AG20443 (cell line): ENCODE measurements at regions not wholly inside any gene's neighbourhood (a gene's known extent, or its start where the extent isn't known, plus 50 kb on each side); places are given as distances from the start of the nearest gene placed in this dataset.
"Not testable (repeated sequence)": the region's sequence is repeated elsewhere in the genome, so short reads cannot be mapped to it uniquely, and the experiment has no call there.

Experiments used
- DNase-seq: peaks from one replicate; pipeline ENCODE4 v3.0.0; 2012; ENCODE audit warnings: low spot score, mixed read lengths

DNA sequence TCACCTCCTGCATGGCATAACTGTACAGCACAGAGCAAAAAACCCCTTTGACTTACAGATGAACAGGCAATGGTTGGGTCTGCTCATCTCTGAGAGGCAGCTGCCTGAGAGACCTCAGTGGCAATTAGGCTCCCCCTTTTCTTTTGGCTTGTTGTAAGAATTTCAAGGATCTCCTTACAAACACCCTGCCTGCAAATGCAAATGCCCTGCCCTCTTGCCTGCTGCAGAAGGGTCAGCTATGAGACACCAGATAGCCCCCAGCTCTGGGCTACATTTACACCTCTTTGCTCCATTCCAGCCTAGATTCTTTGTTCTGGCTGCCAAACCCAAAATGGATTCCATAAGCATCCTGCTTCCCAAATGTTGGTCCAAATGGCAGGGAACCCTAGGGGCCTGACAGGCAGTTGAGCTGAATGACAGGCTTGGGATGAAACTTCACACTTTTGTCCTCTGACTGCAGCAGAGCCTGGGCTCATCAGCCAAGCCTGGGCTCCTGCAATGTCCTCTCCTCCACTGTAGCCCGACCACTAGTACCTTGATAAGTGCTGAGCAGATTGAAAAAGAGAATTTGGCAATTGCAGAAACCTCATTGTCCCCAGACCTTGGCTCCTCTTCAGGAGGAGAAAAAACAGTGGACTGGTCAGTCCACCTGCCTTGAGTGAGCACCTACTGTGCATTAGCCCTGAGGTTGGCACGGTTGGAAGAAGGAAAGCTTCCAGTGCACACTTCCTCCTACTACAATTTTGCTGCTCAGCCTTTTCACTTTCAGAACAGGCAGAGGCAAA lies 678.3 kb downstream of the BCL11A start:
- no peak for DNase-seq

DNA sequence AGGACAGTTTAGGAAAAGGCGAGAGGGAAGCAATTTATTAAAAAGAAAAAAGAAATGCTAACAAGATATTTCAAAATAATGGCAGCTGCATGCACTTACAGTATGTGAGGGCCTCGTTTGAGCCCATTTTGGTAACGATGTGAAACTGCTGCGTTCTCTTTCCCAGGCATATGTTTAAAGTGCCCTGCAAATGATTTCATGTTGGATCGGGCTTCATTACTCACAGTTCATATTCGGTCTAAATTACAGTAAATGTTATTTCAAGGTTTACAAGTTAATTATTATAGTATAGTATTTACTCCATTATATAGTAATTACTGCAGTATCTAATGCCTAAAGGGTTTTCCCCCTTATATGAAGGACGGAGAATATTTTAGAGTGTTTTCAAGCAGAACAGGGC lies 679.1 kb downstream of the BCL11A start:
- no peak for DNase-seq

GRCh38 chr2:59871830-59872229 lies 681.6 kb downstream of the BCL11A start:
- DNase-seq = no peak

DNA sequence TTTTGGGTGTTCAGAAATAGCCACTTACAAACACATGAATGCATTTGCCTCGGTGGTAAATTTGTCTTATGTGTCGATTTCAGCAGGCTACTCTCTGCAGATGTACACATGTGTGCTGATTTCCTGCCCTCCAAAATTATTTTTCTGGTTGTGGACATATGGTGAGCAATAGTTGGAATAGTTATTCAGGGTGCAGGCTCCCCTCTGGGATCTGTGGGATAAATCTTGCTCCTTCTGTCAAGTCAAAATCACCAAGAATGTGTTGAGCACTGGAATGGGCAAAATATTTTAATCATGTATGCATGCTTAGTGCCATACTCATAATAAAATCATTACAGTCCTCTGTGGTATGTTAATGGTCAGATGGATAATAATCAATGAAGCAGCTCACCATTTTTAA lies 684.5 kb downstream of the BCL11A start:
- no peak for DNase-seq

- no peak for DNase-seq
Observed at GRCh38 chr2:59866436-59866835, 687.0 kb downstream of the BCL11A start.

DNA sequence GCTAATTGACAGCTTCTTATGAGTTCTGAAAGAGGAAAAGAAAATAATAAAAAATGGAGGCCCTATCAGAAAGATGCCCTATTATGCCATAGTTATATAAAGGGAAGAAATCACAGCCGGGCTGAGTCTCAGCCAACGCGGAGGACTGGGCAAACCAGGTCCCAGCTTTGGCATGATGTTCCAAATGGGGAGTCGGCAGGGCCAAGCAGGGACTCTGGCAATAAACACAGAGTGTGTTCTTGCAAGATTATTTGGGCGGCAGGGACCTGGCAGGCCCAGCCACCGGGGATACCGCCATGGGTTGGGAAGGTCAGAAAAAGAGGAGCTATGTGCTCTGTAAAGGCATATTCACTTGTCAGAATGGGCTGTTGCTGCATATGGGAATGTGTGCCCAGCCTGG lies 694.9 kb downstream of the BCL11A start:
- DNase-seq = no peak

DNA sequence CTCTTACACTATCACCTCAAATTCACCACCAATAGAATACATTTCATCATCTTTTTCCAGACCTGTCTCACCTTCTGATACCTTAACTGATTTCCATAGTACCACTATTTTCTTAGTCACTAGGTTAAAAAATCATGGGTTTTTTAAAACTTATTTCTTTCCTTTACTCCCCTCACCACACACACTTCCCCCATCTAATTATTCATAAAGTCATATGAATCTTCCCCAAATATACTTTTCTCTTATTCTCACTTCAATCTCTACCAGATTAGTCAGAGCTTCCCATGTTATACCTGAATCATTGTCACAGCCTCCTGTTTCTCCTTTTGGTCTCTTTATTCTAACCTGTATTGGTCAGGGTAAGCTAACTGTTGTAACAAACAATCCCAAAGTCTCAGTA lies 696.3 kb downstream of the BCL11A start:
- DNase-seq = no peak

DNA sequence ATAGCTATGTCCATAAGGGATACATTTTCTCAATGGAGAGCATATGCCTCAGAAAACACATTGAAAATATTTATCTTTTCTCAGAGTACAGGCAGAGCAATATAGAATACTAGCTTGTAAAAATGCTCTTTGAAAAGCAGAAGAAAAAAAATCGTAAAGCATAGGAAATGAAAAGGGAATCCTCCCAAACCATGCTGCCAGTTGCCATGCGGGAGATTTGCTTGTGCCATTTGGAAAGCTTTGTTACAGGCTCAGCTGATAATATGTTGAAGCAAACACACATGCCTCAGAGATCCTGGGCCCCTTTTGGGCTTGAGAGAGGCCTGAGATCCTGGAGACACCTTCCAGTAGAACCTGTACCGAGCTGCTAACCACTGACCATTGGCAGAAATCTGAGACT lies 697.1 kb downstream of the BCL11A start:
- DNase-seq = no peak

- no peak for DNase-seq
Observed at GRCh38 chr2:59853032-59853431, 700.4 kb downstream of the BCL11A start.

DNA sequence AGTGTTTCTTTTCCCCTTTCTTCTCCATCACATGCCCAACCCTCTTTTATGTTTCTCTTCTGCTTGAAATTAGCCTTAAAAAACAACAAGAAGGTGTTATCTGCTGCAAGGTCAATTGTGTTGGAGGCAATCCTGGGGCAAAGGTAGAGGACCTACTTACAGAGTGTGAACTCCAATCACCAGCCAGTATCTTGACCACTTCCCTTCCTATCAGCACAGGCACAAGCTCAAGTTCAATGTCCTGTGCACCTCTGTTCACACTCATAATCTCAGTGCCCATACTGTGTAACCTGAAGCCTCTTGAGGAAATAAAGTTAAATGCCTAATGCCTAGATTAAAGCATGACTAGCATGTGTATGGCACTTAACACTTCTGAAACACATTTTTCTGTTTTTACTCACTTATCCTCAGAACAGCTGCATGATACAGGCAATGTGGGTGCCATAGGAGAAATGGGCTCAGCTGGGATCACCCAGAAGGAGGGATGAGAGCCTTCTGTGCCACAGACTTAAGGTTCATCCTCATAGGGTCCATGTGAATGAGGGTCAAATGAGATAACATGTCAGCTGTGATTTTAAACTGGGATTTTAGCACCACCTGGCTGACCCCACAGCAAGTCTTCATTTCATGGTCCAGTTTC lies 701.5 kb downstream of the BCL11A start:
- DNase-seq = no peak

DNA sequence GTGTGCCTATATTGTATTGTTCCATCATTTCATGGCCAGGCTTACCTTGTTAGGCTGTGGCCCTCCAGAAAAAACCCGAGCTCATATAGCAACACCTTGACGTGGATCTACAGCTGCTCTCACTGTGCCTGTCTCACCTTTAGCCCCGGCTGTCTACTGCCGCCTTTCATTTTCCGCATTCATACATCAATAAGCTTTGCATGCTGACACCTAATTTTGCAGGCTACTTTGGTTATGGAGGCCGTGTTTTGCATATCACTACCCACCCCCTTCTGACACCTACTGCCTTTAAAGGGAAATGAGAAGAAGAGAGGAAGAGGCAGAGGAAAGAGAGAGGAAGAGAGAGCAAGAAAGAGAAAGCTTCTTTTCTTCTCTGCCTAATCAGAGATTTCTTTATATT lies 702.9 kb downstream of the BCL11A start:
- no peak for DNase-seq

DNA sequence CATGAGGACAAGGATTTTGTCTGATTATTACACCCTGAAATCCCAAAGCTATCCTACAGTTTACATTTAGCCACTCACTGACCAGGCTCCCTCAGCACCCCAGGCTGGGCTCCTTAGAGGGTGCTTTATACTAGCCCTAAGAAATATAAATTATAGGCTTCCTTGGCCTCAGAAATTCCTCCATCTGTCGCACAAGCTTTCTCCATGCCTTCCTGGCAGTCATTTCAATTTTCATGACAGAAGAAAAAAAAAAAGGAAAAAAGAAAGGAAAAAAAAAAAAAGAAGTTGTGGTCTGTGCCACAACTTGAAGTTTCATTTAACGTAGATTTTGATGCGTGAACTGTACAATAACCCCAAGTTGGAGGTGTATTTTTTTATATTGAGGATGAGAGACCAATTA lies 719.5 kb downstream of the BCL11A start:
- no peak for DNase-seq

- DNase-seq = no peak
Observed at GRCh38 chr2:59830601-59831000, 722.9 kb downstream of the BCL11A start.

- no peak for DNase-seq
Observed at GRCh38 chr2:59827677-59828076, 725.8 kb downstream of the BCL11A start.

DNA sequence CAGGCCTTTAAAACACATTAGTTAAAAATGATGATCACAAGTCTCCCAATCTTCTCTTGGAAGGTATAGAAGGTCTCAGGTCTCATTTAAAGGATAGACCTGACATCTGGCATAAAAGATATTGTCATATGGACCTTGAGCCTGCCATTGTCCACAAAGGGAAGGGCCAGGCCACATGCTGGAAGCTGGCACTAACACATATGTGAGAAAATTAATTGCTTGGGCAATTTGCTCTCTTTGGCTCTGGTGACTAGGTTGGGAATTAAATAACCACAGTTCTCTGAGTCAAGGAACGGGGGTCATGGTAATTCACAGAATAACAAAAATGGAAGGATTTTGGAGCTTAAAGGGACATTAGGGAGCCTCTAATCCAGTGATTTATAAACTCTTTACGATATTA lies 727.3 kb downstream of the BCL11A start:
- no peak for DNase-seq

GRCh38 chr2:59824314-59824713 lies 729.1 kb downstream of the BCL11A start:
- DNase-seq = no peak

DNA sequence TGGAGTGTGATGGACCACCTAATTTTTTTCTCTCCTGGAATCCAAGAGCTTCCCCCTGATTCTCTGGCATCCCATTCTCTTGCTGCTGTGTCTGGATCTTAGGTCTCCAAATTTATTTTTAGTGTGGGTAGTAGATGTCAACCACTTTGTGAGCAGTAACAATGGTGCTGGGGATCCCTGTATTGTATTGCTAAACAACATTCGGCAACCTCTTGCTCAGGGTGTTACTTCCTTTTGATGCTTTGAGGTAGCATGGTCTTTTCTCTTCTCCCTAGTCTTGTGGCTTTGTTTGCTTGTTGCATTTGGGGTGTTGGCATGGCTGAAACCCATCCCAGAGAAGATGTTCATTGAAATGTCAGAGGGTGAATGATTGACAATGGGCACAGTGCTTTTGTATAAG lies 737.4 kb downstream of the BCL11A start:
- DNase-seq = no peak

DNA sequence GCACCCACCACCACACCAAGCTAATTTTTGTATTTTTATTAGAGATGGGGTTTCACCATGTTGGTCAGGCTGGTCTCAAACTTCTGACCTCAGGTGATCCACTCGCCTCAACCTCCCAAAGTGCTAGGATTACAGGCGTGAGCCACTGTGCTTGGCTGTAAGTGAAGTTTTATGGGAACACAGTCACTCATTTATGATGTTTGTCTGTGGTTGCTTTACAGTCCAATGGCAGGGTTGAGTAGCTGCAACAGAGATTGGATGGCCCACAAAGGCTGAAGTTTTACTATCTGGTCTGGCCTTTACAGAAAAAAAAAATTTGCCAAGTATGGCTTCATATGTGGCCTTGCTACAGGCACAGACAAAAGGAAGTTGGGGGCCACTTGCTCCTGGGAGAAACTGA lies 743.2 kb downstream of the BCL11A start:
- DNase-seq = not testable (repeated sequence)

DNA sequence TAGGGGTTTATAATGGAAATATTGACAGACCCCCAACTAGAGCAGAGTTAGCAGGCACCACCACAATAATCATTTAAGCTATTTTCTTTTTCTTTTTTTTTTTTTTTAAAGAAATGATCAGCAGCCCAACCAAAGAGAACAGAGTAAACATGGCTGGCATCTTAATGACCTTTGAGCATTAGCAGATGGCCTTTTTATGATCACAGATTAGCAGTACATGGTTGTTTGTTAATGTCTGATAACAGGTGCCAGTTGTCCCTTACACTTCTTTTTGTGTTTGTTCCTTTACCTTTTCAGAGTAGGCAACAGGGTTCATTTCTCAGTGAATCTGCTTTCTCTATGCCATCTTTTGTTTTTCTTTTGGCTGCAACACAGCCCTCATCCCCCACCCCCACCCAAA lies 747.0 kb downstream of the BCL11A start:
- DNase-seq = no peak

GRCh38 chr2:59804732-59805131 lies 748.7 kb downstream of the BCL11A start:
- no peak for DNase-seq

DNA sequence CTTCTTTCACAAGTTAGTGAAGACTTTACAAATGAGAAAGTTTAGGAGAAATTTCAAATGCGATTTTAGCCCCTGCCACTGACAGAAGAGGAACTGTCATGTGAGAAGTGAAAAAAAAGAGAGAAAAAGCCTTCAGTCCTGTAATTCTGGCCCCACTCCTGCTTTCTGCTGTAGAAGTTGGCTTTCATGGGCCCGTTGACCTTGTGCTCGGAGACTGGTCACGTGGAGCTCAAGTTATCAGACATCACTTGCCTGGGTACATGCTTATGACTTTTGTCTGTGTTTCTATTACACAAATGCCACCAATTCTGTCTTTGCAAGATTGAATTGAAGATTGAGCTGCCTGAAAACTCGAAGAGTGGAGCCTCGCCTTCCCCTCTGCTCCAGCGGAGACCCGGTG lies 749.9 kb downstream of the BCL11A start:
- DNase-seq = no peak

GRCh38 chr2:59798687-59799232 lies 754.7 kb downstream of the BCL11A start:
- DNase-seq = no peak

GRCh38 chr2:59791004-59791618 lies 762.3 kb downstream of the BCL11A start:
- no peak for DNase-seq
